Astrocyte (in vitro differentiated cells and primary cell): ENCODE measurements at regions not wholly inside any gene's neighbourhood (a gene's known extent, or its start where the extent isn't known, plus 50 kb on each side); places are given as distances from the start of the nearest gene placed in this dataset.

ENCODE experiments used
- DNase-seq: peaks from one replicate; pipeline ENCODE4 v3.0.0-alpha.2; 2010; ENCODE audit warnings: low read depth
- FAIRE-seq: peaks from 2 replicates; lab custom pipeline; 2011; peaks lifted over from hg19 to GRCh38; lab: Jason Lieb, UNC
- H2AFZ ChIP-seq: 2 replicates; pipeline ENCODE4 v1.6.0; 2012; ENCODE audit warnings: low read depth, low read length, inconsistent platforms
- H3K27ac ChIP-seq: 2 replicates; pipeline ENCODE4 v1.5.1; 2011; ENCODE audit warnings: low read depth, low read length, inconsistent platforms
- H3K27me3 ChIP-seq: 2 replicates; pipeline ENCODE4 v1.6.0; 2011; ENCODE audit warnings: low read length, inconsistent platforms; ENCODE audit not compliant: insufficient read depth
- H3K36me3 ChIP-seq: 2 replicates; pipeline ENCODE4 v1.5.1; 2011; ENCODE audit warnings: low read length, inconsistent platforms; ENCODE audit not compliant: insufficient read depth
- H3K4me1 ChIP-seq: 2 replicates; pipeline ENCODE4 v1.5.1; 2011; ENCODE audit warnings: low read length, inconsistent platforms; ENCODE audit not compliant: insufficient read depth
- H3K4me2 ChIP-seq: 2 replicates; pipeline ENCODE4 v1.6.0; 2012; ENCODE audit warnings: low read length, inconsistent platforms
- H3K4me3 ChIP-seq: 2 replicates; pipeline ENCODE4 v1.5.1; 2011; ENCODE audit warnings: low read depth, mild to moderate bottlenecking, low read length, inconsistent platforms; ENCODE audit not compliant: insufficient read depth
- H3K79me2 ChIP-seq: 2 replicates; pipeline ENCODE4 v1.6.0; 2012; ENCODE audit warnings: mild to moderate bottlenecking, low read length, inconsistent platforms; ENCODE audit not compliant: insufficient read depth
- H3K9ac ChIP-seq: 2 replicates; pipeline ENCODE4 v1.6.0; 2012; ENCODE audit warnings: mild to moderate bottlenecking, low read length, inconsistent platforms
- H3K9me3 ChIP-seq: 2 replicates; pipeline ENCODE4 v1.5.1; 2012; ENCODE audit warnings: low read depth, mild to moderate bottlenecking, low read length, inconsistent platforms; ENCODE audit not compliant: insufficient read depth
- H4K20me1 ChIP-seq: 2 replicates; pipeline ENCODE4 v1.6.0; 2012; ENCODE audit warnings: low read length, inconsistent platforms; ENCODE audit not compliant: insufficient read depth
- H3K27ac Mint-ChIP-seq: one replicate; pipeline ENCODE4 v1.8.0; 2021; ENCODE audit warnings: mild to moderate bottlenecking, mixed read lengths; ENCODE audit not compliant: unreplicated experiment
- H3K27me3 Mint-ChIP-seq: one replicate; pipeline ENCODE4 v1.8.0; 2021; ENCODE audit warnings: low read depth, mixed read lengths; ENCODE audit not compliant: unreplicated experiment
- H3K36me3 Mint-ChIP-seq: one replicate; pipeline ENCODE4 v1.8.0; 2021; ENCODE audit warnings: low read depth, mixed read lengths; ENCODE audit not compliant: unreplicated experiment
- H3K4me1 Mint-ChIP-seq: one replicate; pipeline ENCODE4 v1.8.0; 2021; ENCODE audit warnings: low read depth, mixed read lengths; ENCODE audit not compliant: unreplicated experiment
- H3K4me3 Mint-ChIP-seq: one replicate; pipeline ENCODE4 v1.8.0; 2021; ENCODE audit warnings: mild to moderate bottlenecking, moderate library complexity, mixed read lengths; ENCODE audit not compliant: unreplicated experiment
- H3K9me3 Mint-ChIP-seq: one replicate; pipeline ENCODE4 v1.8.0; 2021; ENCODE audit warnings: mild to moderate bottlenecking, mixed read lengths; ENCODE audit not compliant: unreplicated experiment
- EZH2 ChIP-seq: IDR thresholded peaks from 2 replicates; pipeline ENCODE4 v1.6.1; 2012; ENCODE audit warnings: mild to moderate bottlenecking, low read length, inconsistent platforms; ENCODE audit not compliant: insufficient read depth
- TF ChIP-seq, protein P1 (sequence below): IDR thresholded peaks from 2 replicates; pipeline ENCODE4 v1.5.1; 2011; ENCODE audit warnings: low read depth, mild to moderate bottlenecking, inconsistent platforms, low read length, moderate library complexity; ENCODE audit not compliant: insufficient read depth

DNA sequence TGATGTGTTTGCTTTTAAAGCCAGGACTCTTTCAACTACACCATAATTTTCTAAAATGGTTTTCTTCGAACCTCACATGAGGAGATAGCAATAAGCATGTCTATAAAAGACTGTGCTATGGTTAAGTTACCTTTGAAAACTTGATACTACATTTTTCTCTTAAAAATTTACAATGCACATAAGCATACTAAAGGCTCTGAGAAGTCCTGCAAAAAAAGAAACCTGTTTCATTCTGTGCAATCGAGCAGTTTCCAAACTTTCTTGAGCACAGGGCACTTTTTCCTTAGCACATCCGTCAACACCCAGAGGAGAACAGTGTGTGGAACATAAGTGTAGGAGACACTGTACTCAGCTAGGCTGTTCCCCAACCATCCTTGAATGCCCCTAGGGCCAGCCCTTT is 144.1 kb upstream of the ARHGAP20 start:
- Mint-ChIP-seq H3K27ac (no peak overlapping the region), H3K4me3 (no peak overlapping the region), H3K36me3 (no peaks in the 10 kb centered on the region), H3K9me3 (peaks cover 3% of the 10 kb centered on the region), H3K27me3 (peaks cover 16% of the 10 kb centered on the region), H3K4me1 (peaks cover 2% of the 10 kb centered on the region)
- H3K27me3 ChIP-seq = no peaks in the 10 kb centered on the region
- no peaks in the 10 kb centered on the region for H3K4me1 ChIP-seq
- no peak overlapping the region for H3K9ac ChIP-seq
- H3K9me3 ChIP-seq = no peaks in the 10 kb centered on the region
- H3K79me2 ChIP-seq = no peaks in the 10 kb centered on the region
- DNase-seq (no peak), FAIRE-seq (no peak)
- TF ChIP-seq, protein P1, sequence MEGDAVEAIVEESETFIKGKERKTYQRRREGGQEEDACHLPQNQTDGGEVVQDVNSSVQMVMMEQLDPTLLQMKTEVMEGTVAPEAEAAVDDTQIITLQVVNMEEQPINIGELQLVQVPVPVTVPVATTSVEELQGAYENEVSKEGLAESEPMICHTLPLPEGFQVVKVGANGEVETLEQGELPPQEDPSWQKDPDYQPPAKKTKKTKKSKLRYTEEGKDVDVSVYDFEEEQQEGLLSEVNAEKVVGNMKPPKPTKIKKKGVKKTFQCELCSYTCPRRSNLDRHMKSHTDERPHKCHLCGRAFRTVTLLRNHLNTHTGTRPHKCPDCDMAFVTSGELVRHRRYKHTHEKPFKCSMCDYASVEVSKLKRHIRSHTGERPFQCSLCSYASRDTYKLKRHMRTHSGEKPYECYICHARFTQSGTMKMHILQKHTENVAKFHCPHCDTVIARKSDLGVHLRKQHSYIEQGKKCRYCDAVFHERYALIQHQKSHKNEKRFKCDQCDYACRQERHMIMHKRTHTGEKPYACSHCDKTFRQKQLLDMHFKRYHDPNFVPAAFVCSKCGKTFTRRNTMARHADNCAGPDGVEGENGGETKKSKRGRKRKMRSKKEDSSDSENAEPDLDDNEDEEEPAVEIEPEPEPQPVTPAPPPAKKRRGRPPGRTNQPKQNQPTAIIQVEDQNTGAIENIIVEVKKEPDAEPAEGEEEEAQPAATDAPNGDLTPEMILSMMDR = no peak
- no peak for TF ChIP-seq EZH2
- no peak overlapping the region for H2AFZ ChIP-seq
- H3K4me3 ChIP-seq = no peak overlapping the region
- H4K20me1 ChIP-seq = no peaks in the 10 kb centered on the region
- no peak overlapping the region for H3K4me2 ChIP-seq
- H3K36me3 ChIP-seq = no peaks in the 10 kb centered on the region
- no peak overlapping the region for H3K27ac ChIP-seq

DNA sequence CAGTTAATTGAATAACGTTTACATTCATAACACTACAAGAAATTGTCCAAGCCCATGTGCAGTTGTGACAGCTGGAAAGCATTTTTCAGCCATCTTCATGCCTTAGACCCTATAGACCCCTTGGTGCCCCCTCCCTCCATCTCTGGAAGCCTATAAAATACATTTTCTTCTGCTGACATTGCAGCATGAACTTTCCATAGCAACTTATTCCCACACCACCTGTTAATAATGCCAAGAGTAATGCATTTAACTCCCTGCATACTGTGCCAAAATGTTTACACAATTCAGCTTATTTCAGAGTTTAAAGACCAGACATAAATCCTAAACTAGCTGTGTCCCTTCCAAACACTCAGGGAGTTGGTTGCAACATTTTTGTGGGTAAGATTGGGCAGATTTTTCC is 143.0 kb upstream of the ARHGAP20 start:
- no peak overlapping the region for H2AFZ ChIP-seq
- no peaks in the 10 kb centered on the region for H3K4me1 ChIP-seq
- H3K79me2 ChIP-seq = no peaks in the 10 kb centered on the region
- H3K4me3 Mint-ChIP-seq = no peak overlapping the region
- H4K20me1 ChIP-seq = no peaks in the 10 kb centered on the region
- no peak overlapping the region for H3K4me3 ChIP-seq
- no peak overlapping the region for H3K9ac ChIP-seq
- H3K36me3 Mint-ChIP-seq = no peaks in the 10 kb centered on the region
- peaks cover 5% of the 10 kb centered on the region for H3K4me1 Mint-ChIP-seq
- H3K27me3 ChIP-seq = no peaks in the 10 kb centered on the region
- no peak for TF ChIP-seq EZH2
- TF ChIP-seq, protein P1 = no peak
- no peaks in the 10 kb centered on the region for H3K9me3 ChIP-seq
- FAIRE-seq (no peak), DNase-seq (no peak)
- peaks cover 3% of the 10 kb centered on the region for H3K9me3 Mint-ChIP-seq
- no peak overlapping the region for H3K27ac Mint-ChIP-seq
- no peak overlapping the region for H3K27ac ChIP-seq
- no peak overlapping the region for H3K4me2 ChIP-seq
- H3K27me3 Mint-ChIP-seq = peaks cover 16% of the 10 kb centered on the region
- no peaks in the 10 kb centered on the region for H3K36me3 ChIP-seq

- Histone ChIP-seq H3K9ac (no peak overlapping the region), H3K27ac (no peak overlapping the region), H3K27me3 (no peaks in the 10 kb centered on the region), H3K4me3 (no peak overlapping the region), H3K79me2 (no peaks in the 10 kb centered on the region), H2AFZ (no peak overlapping the region), H3K36me3 (no peaks in the 10 kb centered on the region), H3K4me2 (no peak overlapping the region), H4K20me1 (no peaks in the 10 kb centered on the region), H3K9me3 (no peaks in the 10 kb centered on the region), H3K4me1 (no peaks in the 10 kb centered on the region)
- TF ChIP-seq, protein P1 = no peak
- TF ChIP-seq EZH2 = no peak
- Mint-ChIP-seq H3K27me3 (peaks cover 23% of the 10 kb centered on the region), H3K9me3 (peaks cover 6% of the 10 kb centered on the region), H3K4me1 (peaks cover 5% of the 10 kb centered on the region), H3K27ac (no peak overlapping the region), H3K36me3 (no peaks in the 10 kb centered on the region), H3K4me3 (no peak overlapping the region)
- DNase-seq = no peak
- FAIRE-seq = no peak
Measured at GRCh38 chr11:110852921-110853490, 140.8 kb upstream of the ARHGAP20 start.
